B cell (primary cell): ENCODE measurements at regions not wholly inside any gene's neighbourhood (a gene's known extent, or its start where the extent isn't known, plus 50 kb on each side); places are given as distances from the start of the nearest gene placed in this dataset.

Experiments
- ATAC-seq: fragments of 200-7000 bp; cut with Tn5 transposase; one replicate; pipeline ENCODE4 v1.10.0; 2021; ENCODE audit warnings: low read depth, mild to moderate bottlenecking, moderate number of reproducible peaks, moderate library complexity
- CTCF ChIA-PET: fragments of 350-600 bp; sonication (Branson Sonifier 250); formaldehyde crosslinking; loops from one replicate; lab custom pipeline; 2021; ENCODE audit warnings: antibody characterized with exemption, inconsistent platforms; lab: Charles Lee
- POLR2A ChIA-PET: fragments of 350-600 bp; sonication (Branson Sonifier 250); formaldehyde crosslinking; loops from one replicate; lab custom pipeline; 2021; ENCODE audit warnings: antibody characterized with exemption; lab: Charles Lee
- DNase-seq: peaks from one replicate; pipeline ENCODE4 v3.0.0; 2013
- H2AFZ ChIP-seq: 2 replicates; pipeline ENCODE4 v1.6.1; 2012; ENCODE audit warnings: mild to moderate bottlenecking, low read depth, low read length; ENCODE audit not compliant: insufficient read depth, poor library complexity, severe bottlenecking
- H3K27ac ChIP-seq, 2 donors: 1 replicate in 1 of 2; 2 replicates in 1 of 2; pipeline ENCODE4 v1.5.1; 2012 to 2013; ENCODE audit warnings: low read length in 2 of 2, mild to moderate bottlenecking in 2 of 2, moderate library complexity in 1 of 2
- H3K27me3 ChIP-seq, 4 experiments: fragments of 200-600 bp in 1 of 4; sonication (generic) in 1 of 4; replicated peaks in 1 of 4; 1 replicate in 2 of 4; 2 replicates in 2 of 4; pipeline versions ENCODE4 v1.6.1 to v1.7.0; 2013 to 2016; ENCODE audit warnings: low read length in 3 of 4, mild to moderate bottlenecking in 2 of 4, mixed read lengths in 1 of 4, moderate library complexity in 1 of 4; ENCODE audit not compliant: insufficient read depth in 4 of 4, control insufficient read depth in 3 of 4; ENCODE audit errors: control extremely low read depth in 1 of 4
- H3K36me3 ChIP-seq, 2 experiments: replicated peaks in 1 of 2; 1 replicate in 1 of 2; 2 replicates in 1 of 2; pipeline versions ENCODE4 v1.6.1 to v1.7.1; 2013; ENCODE audit warnings: low read length in 1 of 2; ENCODE audit not compliant: insufficient read depth in 2 of 2, control insufficient read depth in 1 of 2; ENCODE audit errors: control extremely low read depth in 1 of 2, extremely low read depth in 1 of 2
- H3K4me1 ChIP-seq, 2 donors: fragments of 200-600 bp in 1 of 2; sonication (generic) in 1 of 2; 1 replicate in 1 of 2; 2 replicates in 1 of 2; pipeline versions ENCODE4 v1.5.1 to v1.6.1; 2013 to 2017; ENCODE audit warnings: low read length in 2 of 2; ENCODE audit not compliant: control insufficient read depth in 2 of 2, insufficient read depth in 2 of 2
- H3K4me2 ChIP-seq: replicated peaks from 2 replicates; pipeline ENCODE3; 2012; ENCODE audit warnings: mild to moderate bottlenecking, low read depth, low read length; ENCODE audit not compliant: poor library complexity, severe bottlenecking
- H3K4me3 ChIP-seq, 5 experiments: fragments of 200-600 bp in 1 of 5; sonication (generic) in 1 of 5; 1 replicate in 3 of 5; 2 replicates in 2 of 5; pipeline versions ENCODE4 v1.5.1 to v1.7.0; 2011 to 2016; ENCODE audit warnings: low read length in 4 of 5, mild to moderate bottlenecking in 4 of 5, low read depth in 2 of 5, control low read depth in 1 of 5, moderate library complexity in 1 of 5; ENCODE audit not compliant: insufficient read depth in 1 of 5; ENCODE audit errors: control extremely low read depth in 1 of 5, extremely low read depth in 1 of 5
- H3K79me2 ChIP-seq: fragments of 200-600 bp; sonication (generic); one replicate; pipeline ENCODE4 v1.6.0; 2016; ENCODE audit warnings: low read length; ENCODE audit not compliant: control insufficient read depth, insufficient read depth
- H3K9ac ChIP-seq: fragments of 200-600 bp; sonication (generic); 2 replicates; pipeline ENCODE4 v1.6.1; 2017; ENCODE audit warnings: mild to moderate bottlenecking, low read length, moderate library complexity
- H3K9me3 ChIP-seq, 3 donors: one replicate each; pipeline versions ENCODE4 v1.6.1 to v1.7.1; 2013; ENCODE audit warnings: low read length in 2 of 3; ENCODE audit not compliant: control insufficient read depth in 2 of 3, insufficient read depth in 1 of 3; ENCODE audit errors: control extremely low read depth in 1 of 3
- H4K20me1 ChIP-seq: 2 replicates; pipeline ENCODE4 v1.6.0; 2012; ENCODE audit warnings: mild to moderate bottlenecking, low read length; ENCODE audit not compliant: insufficient read depth, control insufficient read depth, poor library complexity, severe bottlenecking
- H3K27ac Mint-ChIP-seq: one replicate; pipeline ENCODE4 v1.8.0; 2021; ENCODE audit warnings: mixed read lengths
- H3K27me3 Mint-ChIP-seq: one replicate; pipeline ENCODE4 v1.8.0; 2021; ENCODE audit warnings: mixed read lengths
- H3K4me1 Mint-ChIP-seq: one replicate; pipeline ENCODE4 v1.8.0; 2021; ENCODE audit warnings: mixed read lengths
- H3K4me3 Mint-ChIP-seq: one replicate; pipeline ENCODE4 v1.8.0; 2021; ENCODE audit warnings: mixed read lengths
- H3K9me3 Mint-ChIP-seq: one replicate; pipeline ENCODE4 v1.8.0; 2022; ENCODE audit warnings: mixed read lengths; ENCODE audit not compliant: insufficient read depth
- EZH2 ChIP-seq: IDR thresholded peaks from 2 replicates; pipeline ENCODE4 v1.6.1; 2012; ENCODE audit warnings: borderline replicate concordance, low read depth, mild to moderate bottlenecking, moderate library complexity, low read length; ENCODE audit not compliant: insufficient read depth, poor library complexity, severe bottlenecking
- WGBS: methylation state at CpG from one replicate; pipeline ENCODE4 v1.1.5; 2013; ENCODE audit warnings: missing lambda C conversion rate; ENCODE audit not compliant: insufficient coverage; 5-methylcytosine and 5-hydroxymethylcytosine counted together
- intact Hi-C: fragments of 100-400 bp; cut with micrococcal nuclease; formaldehyde crosslinking; loops from one replicate; pipeline ENCODE4 v1.10.0; 2022
- TF ChIP-seq, protein P1 (sequence below): fragments of 200-600 bp; IDR thresholded peaks from one replicate; pipeline ENCODE4 v1.8.0; 2022; ENCODE audit warnings: antibody characterized with exemption, mild to moderate bottlenecking

DNA sequence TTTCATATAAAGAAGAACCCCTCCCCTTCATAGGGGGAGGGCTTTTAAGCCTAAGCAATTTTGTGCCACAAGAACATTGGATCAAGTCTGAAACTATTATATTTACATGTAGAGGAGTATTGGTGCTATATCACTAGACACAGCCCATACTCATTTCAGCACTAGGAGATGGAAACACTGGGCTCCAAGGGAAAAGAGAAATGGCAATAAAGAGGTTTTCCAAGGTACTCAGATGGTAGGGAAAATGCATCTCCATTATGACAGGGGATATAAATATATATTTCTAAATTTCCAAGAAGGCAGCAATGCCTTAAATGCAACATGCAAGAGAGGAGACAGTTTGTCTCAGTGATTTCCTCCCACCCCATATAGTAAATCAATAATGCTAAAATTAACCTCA, 209.0 kb downstream of the RAB38 start:
- no peaks in the 10 kb centered on the region for H3K4me1 ChIP-seq
- no peaks in the 10 kb centered on the region for H3K9me3 Mint-ChIP-seq
- H3K4me3 ChIP-seq: no peak overlapping the region
- TF ChIP-seq, protein P1, sequence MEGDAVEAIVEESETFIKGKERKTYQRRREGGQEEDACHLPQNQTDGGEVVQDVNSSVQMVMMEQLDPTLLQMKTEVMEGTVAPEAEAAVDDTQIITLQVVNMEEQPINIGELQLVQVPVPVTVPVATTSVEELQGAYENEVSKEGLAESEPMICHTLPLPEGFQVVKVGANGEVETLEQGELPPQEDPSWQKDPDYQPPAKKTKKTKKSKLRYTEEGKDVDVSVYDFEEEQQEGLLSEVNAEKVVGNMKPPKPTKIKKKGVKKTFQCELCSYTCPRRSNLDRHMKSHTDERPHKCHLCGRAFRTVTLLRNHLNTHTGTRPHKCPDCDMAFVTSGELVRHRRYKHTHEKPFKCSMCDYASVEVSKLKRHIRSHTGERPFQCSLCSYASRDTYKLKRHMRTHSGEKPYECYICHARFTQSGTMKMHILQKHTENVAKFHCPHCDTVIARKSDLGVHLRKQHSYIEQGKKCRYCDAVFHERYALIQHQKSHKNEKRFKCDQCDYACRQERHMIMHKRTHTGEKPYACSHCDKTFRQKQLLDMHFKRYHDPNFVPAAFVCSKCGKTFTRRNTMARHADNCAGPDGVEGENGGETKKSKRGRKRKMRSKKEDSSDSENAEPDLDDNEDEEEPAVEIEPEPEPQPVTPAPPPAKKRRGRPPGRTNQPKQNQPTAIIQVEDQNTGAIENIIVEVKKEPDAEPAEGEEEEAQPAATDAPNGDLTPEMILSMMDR: no peak
- TF ChIP-seq EZH2: no peak
- no peaks in the 10 kb centered on the region for H4K20me1 ChIP-seq
- H3K9me3 ChIP-seq: no peaks in the 10 kb centered on the region
- no peaks in the 10 kb centered on the region for H3K36me3 ChIP-seq
- no peak overlapping the region for H2AFZ ChIP-seq
- no peak overlapping the region for H3K27ac Mint-ChIP-seq
- no peak overlapping the region for H3K4me2 ChIP-seq
- POLR2A ChIA-PET: no interaction called here
- no peaks in the 10 kb centered on the region for H3K4me1 Mint-ChIP-seq
- CTCF ChIA-PET: no interaction called here
- no peaks in the 10 kb centered on the region for H3K27me3 ChIP-seq
- intact Hi-C loops: no loop called here
- H3K79me2 ChIP-seq: no peaks in the 10 kb centered on the region
- no peak overlapping the region for H3K9ac ChIP-seq
- H3K27me3 Mint-ChIP-seq: no peaks in the 10 kb centered on the region
- no peak overlapping the region for H3K27ac ChIP-seq
- H3K4me3 Mint-ChIP-seq: no peak overlapping the region
- ATAC-seq: no peak
- DNase-seq: no peak

DNA sequence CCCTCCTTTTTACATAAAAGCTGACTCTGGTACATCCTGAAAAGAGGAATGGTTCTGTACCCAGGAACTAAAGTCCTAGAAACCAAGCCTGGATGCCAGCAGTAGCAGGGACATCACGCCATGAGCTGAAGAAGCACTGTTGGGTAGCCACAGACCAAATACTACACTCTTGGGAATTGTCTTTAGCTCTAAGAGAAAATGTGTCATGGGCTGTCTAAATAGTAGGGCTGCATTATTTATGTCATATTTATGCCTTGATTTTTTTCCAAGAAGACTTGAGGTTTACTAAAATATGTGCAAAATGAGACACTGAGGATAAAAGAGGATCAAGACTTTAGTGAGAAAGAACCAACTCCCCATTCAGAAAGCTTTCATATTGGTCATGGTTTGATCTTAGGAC, 213.6 kb downstream of the RAB38 start:
- no peak overlapping the region for H3K9ac ChIP-seq
- POLR2A ChIA-PET: no interaction called here
- intact Hi-C loops: no loop called here

More for the DNA sequence above, 213.6 kb downstream of the RAB38 start:
- Histone ChIP-seq H3K9me3 (no peaks in the 10 kb centered on the region), H2AFZ (no peak overlapping the region), H4K20me1 (no peaks in the 10 kb centered on the region), H3K4me1 (no peaks in the 10 kb centered on the region), H3K79me2 (no peaks in the 10 kb centered on the region), H3K4me2 (no peak overlapping the region), H3K4me3 (no peak overlapping the region), H3K27ac (no peak overlapping the region), H3K27me3 (no peaks in the 10 kb centered on the region), H3K36me3 (no peaks in the 10 kb centered on the region)
- WGBS: no CpG with 5 or more reads among the region's 1 CpG
- Mint-ChIP-seq H3K4me3 (no peak overlapping the region), H3K9me3 (no peaks in the 10 kb centered on the region), H3K4me1 (no peaks in the 10 kb centered on the region), H3K27ac (no peak overlapping the region), H3K27me3 (no peaks in the 10 kb centered on the region)
- CTCF ChIA-PET: interaction anchor here (1.6 kb wide), 1 partner anchor 9 kb away, joined by 3 read pairs; no protein-coding TSS in a partner anchor
- no peak for TF ChIP-seq EZH2
- TF ChIP-seq, protein P1: no peak
- ATAC-seq: no peak
- DNase-seq: no peak
